ENCODE measurements at regions not wholly inside any gene's neighbourhood (a gene's known extent, or its start where the extent isn't known, plus 50 kb on each side); places are given as distances from the start of the nearest gene placed in this dataset.

DNA sequence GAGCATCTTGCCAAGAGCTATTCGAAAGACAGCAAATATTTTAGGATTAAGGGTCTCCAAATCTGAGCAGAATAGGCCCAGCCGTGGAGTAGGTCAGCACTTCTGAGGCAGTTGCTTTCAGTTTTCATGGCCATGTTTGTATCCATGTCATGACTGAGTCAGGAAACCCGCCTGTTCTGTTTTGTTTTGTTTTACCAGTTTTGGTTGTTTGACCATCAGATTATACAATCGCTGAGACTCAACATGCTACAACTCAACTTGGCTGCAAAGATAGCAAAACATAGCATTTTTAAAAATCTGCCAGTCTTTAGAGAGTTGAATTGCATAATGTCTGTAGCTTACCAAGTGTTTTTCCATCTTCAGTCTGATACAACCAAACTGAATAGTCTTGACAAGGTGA, 185.1 kb upstream of the ZNF462 start:
- TF ChIP-seq, protein P1, sequence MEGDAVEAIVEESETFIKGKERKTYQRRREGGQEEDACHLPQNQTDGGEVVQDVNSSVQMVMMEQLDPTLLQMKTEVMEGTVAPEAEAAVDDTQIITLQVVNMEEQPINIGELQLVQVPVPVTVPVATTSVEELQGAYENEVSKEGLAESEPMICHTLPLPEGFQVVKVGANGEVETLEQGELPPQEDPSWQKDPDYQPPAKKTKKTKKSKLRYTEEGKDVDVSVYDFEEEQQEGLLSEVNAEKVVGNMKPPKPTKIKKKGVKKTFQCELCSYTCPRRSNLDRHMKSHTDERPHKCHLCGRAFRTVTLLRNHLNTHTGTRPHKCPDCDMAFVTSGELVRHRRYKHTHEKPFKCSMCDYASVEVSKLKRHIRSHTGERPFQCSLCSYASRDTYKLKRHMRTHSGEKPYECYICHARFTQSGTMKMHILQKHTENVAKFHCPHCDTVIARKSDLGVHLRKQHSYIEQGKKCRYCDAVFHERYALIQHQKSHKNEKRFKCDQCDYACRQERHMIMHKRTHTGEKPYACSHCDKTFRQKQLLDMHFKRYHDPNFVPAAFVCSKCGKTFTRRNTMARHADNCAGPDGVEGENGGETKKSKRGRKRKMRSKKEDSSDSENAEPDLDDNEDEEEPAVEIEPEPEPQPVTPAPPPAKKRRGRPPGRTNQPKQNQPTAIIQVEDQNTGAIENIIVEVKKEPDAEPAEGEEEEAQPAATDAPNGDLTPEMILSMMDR (optimal IDR thresholded peaks at IDR 0.05 in 1 of 3, IDR thresholded peaks at IDR 0.05 in 1 of 3, conservative IDR thresholded peaks at IDR 0.05 in 1 of 3; ENCODE audit: extremely low read depth in 1 of 3, insufficient read depth in 2 of 3, low read length in 3 of 3): no peak
- no peak for TF ChIP-seq EZH2 (IDR thresholded peaks at IDR 0.05; ENCODE audit: low read length)
